ENCODE measurements at regions not wholly inside any gene's neighbourhood (a gene's known extent, or its start where the extent isn't known, plus 50 kb on each side); places are given as distances from the start of the nearest gene placed in this dataset.

- DNase-seq: peak; percentile 20
Measured at GRCh38 chr11:15775015-15775541, 581.3 kb downstream of the SOX6 start.

GRCh38 chr11:15775797-15776196, 580.5 kb downstream of the SOX6 start:
- DNase-seq: no peak

- no peak for DNase-seq
Measured at GRCh38 chr11:15776366-15776765, 580.0 kb downstream of the SOX6 start.

- DNase-seq: peak; percentile 65
Measured at GRCh38 chr11:15779518-15779917, 576.8 kb downstream of the SOX6 start.

GRCh38 chr11:15780382-15780781, 576.0 kb downstream of the SOX6 start:
- DNase-seq: no peak

- no peak for DNase-seq
Measured at GRCh38 chr11:15780837-15781236, 575.5 kb downstream of the SOX6 start.

GRCh38 chr11:15783619-15784018, 572.7 kb downstream of the SOX6 start:
- DNase-seq: no peak

GRCh38 chr11:15793043-15793996, 563.0 kb downstream of the SOX6 start:
- peak; percentile 94 for DNase-seq

- no peak for DNase-seq
Measured at GRCh38 chr11:15794361-15795150, 561.8 kb downstream of the SOX6 start.

GRCh38 chr11:15795378-15795777, 561.0 kb downstream of the SOX6 start:
- DNase-seq: no peak

- peak; percentile 88 for DNase-seq
Measured at GRCh38 chr11:15800111-15800800, 556.1 kb downstream of the SOX6 start.

GRCh38 chr11:15801126-15801525, 555.2 kb downstream of the SOX6 start:
- no peak for DNase-seq

GRCh38 chr11:15801616-15802015, 554.7 kb downstream of the SOX6 start:
- peak; percentile 54 for DNase-seq

GRCh38 chr11:15805726-15806125, 550.6 kb downstream of the SOX6 start:
- DNase-seq: no peak

GRCh38 chr11:15806217-15806616, 550.1 kb downstream of the SOX6 start:
- DNase-seq: no peak

GRCh38 chr11:15807827-15808226, 548.5 kb downstream of the SOX6 start:
- peak; percentile 5 for DNase-seq

- DNase-seq: no peak
Measured at GRCh38 chr11:15810082-15810481, 546.3 kb downstream of the SOX6 start.

- no peak for DNase-seq
Measured at GRCh38 chr11:15810525-15810924, 545.8 kb downstream of the SOX6 start.

- peak; percentile 35 for DNase-seq
Measured at GRCh38 chr11:15815246-15816195, 540.8 kb downstream of the SOX6 start.

GRCh38 chr11:15816260-15816871, 540.0 kb downstream of the SOX6 start:
- peak; percentile 91 for DNase-seq

GRCh38 chr11:15817001-15817400, 539.3 kb downstream of the SOX6 start:
- DNase-seq: peak; percentile 66

Measured in fibroblast of skin of back (primary cell).